IgD-negative memory B cell (primary cell): ENCODE measurements at regions not wholly inside any gene's neighbourhood (a gene's known extent, or its start where the extent isn't known, plus 50 kb on each side); places are given as distances from the start of the nearest gene placed in this dataset.

ENCODE experiments used
- H3K27ac Mint-ChIP-seq, 3 donors: one replicate each; pipeline ENCODE4 v1.8.0; 2020 to 2022; ENCODE audit warnings: mild to moderate bottlenecking in 3 of 3, mixed read lengths in 3 of 3, moderate library complexity in 1 of 3
- H3K27me3 Mint-ChIP-seq: one replicate; pipeline ENCODE4 v1.8.0; 2021; ENCODE audit warnings: mixed read lengths
- H3K36me3 Mint-ChIP-seq: one replicate; pipeline ENCODE4 v1.8.0; 2020; ENCODE audit warnings: mild to moderate bottlenecking, mixed read lengths
- H3K4me1 Mint-ChIP-seq, 3 donors: one replicate each; pipeline ENCODE4 v1.8.0; 2020 to 2022; ENCODE audit warnings: mixed read lengths in 3 of 3, mild to moderate bottlenecking in 1 of 3
- H3K4me3 Mint-ChIP-seq, 4 donors: one replicate each; pipeline ENCODE4 v1.8.0; 2020 to 2022; ENCODE audit warnings: mild to moderate bottlenecking in 4 of 4, mixed read lengths in 4 of 4, moderate library complexity in 3 of 4
- H3K9me3 Mint-ChIP-seq, 3 donors: one replicate each; pipeline ENCODE4 v1.8.0; 2020 to 2021; ENCODE audit warnings: mixed read lengths in 3 of 3, mild to moderate bottlenecking in 1 of 3

DNA sequence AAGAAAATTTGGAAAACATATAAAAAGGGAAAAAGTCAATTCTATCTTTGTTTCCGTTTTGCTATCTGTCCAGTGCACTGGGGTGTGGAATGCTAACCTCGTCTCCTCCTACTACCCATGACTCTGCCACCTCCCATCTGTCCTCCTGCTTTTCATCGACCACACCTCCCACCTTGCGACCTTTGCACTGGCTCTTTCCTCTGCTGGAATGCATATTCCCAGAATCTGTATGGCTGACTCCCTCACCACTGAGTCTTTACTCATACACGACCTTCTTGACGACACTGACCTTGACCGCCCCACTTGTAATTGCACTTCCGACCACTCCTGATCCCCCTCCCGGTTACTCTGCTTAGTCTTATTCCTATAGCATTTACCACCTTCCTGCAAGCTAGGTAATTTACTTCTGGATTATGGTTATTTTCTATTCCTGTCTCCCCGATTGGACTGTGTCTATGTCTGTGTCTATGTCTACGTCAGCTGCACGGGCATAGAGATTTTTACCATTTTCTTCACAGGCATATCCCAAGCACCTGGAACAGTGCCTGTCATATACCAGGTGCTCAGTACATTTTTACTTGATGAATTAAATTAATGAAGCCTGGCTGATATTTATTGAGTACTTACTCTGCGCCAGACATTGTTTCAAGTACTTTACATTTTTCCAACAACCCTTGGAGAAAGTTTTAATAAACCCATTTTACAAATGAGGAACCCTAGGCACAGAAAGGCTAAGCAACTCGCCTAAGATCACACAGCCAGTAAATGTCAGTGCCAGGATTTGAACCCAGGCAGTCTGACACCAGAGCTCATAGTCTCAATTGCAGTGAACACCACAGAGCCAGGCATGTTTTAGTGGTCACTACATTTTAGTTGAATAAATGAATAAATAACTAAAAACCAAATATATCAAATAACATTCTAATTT is 54.0 kb upstream of the SLC22A11 start:
- Mint-ChIP-seq H3K9me3 (peaks cover 0 to 7% (median 3%) of the 10 kb centered on the region in 3 donors), H3K27ac (no peak overlapping the region), H3K4me1 (no peaks in the 10 kb centered on the region), H3K4me3 (no peak overlapping the region), H3K36me3 (peaks cover 4% of the 10 kb centered on the region), H3K27me3 (peaks cover 4% of the 10 kb centered on the region)

- Mint-ChIP-seq H3K9me3 (peaks cover 0 to 7% (median 3%) of the 10 kb centered on the region in 3 donors), H3K4me1 (no peaks in the 10 kb centered on the region), H3K4me3 (no peak overlapping the region), H3K27me3 (peaks cover 7% of the 10 kb centered on the region), H3K36me3 (peaks cover 4% of the 10 kb centered on the region), H3K27ac (no peak overlapping the region)
These were observed 53.1 kb upstream of the SLC22A11 start for GRCh38 chr11:64502634-64503033.

- no peak overlapping the region for H3K4me3 Mint-ChIP-seq
- peaks cover 4% of the 10 kb centered on the region for H3K36me3 Mint-ChIP-seq
- H3K27ac Mint-ChIP-seq: no peak overlapping the region
- peaks cover 12% of the 10 kb centered on the region for H3K27me3 Mint-ChIP-seq
- peaks cover 0 to 7% (median 3%) of the 10 kb centered on the region in 3 donors for H3K9me3 Mint-ChIP-seq
- H3K4me1 Mint-ChIP-seq: no peaks in the 10 kb centered on the region
These were observed 52.5 kb upstream of the SLC22A11 start for GRCh38 chr11:64503186-64503753.

GRCh38 chr11:64504999-64505398 is 50.7 kb upstream of the SLC22A11 start:
- peak overlapping the region in 1 of 4 donors; percentile 29 for H3K4me3 Mint-ChIP-seq
- H3K27me3 Mint-ChIP-seq: peaks cover 16% of the 10 kb centered on the region

More at GRCh38 chr11:64504999-64505398, 50.7 kb upstream of the SLC22A11 start:
- Mint-ChIP-seq H3K36me3 (peaks cover 4% of the 10 kb centered on the region), H3K27ac (no peak overlapping the region), H3K9me3 (peaks cover 0 to 7% (median 3%) of the 10 kb centered on the region in 3 donors), H3K4me1 (no peaks in the 10 kb centered on the region)
